22Rv1 (cell line): ENCODE measurements at regions not wholly inside any gene's neighbourhood (a gene's known extent, or its start where the extent isn't known, plus 50 kb on each side); places are given as distances from the start of the nearest gene placed in this dataset.

ENCODE experiments used
- ZFX ChIP-seq: fragments of 450-650 bp; IDR thresholded peaks from 2 replicates; pipeline ENCODE4 v1.6.1; 2017; ENCODE audit warnings: antibody characterized with exemption, borderline replicate concordance
- TF ChIP-seq, protein P1 (sequence below): fragments of 450-650 bp; IDR thresholded peaks from 2 replicates; pipeline ENCODE4 v1.5.1; 2017; ENCODE audit warnings: mild to moderate bottlenecking

DNA sequence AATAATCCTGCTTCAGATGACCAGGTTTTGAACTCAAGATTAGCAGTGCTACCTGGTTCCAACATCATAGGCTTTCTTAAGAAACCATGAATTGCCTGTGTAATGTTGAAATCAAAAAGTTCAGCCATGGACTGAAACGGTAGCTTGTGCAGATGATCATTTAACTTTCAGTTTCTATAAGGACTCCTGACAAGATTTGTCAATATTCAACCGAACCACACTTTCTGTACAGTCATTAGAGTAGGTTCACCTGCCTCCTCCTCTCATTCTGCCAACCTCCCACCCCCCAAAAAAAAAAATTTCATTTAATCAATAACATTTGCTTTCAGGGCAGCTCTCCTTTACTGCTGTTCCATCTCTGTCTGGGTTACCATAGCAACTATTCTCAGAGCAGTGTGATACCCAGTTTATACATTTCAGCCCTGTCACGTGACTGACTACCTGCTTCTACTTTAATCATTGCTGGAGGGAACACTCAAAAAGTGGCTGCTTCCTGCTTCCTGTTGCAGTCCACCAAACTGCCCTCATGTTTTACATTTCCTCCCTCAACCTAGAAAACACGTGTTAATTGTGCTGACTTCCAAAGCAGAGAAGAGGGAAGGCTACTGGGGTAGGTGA is 275.5 kb downstream of the SS18 start:
- TF ChIP-seq, protein P1, sequence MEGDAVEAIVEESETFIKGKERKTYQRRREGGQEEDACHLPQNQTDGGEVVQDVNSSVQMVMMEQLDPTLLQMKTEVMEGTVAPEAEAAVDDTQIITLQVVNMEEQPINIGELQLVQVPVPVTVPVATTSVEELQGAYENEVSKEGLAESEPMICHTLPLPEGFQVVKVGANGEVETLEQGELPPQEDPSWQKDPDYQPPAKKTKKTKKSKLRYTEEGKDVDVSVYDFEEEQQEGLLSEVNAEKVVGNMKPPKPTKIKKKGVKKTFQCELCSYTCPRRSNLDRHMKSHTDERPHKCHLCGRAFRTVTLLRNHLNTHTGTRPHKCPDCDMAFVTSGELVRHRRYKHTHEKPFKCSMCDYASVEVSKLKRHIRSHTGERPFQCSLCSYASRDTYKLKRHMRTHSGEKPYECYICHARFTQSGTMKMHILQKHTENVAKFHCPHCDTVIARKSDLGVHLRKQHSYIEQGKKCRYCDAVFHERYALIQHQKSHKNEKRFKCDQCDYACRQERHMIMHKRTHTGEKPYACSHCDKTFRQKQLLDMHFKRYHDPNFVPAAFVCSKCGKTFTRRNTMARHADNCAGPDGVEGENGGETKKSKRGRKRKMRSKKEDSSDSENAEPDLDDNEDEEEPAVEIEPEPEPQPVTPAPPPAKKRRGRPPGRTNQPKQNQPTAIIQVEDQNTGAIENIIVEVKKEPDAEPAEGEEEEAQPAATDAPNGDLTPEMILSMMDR: no peak
- TF ChIP-seq ZFX: no peak
